ENCODE measurements at regions not wholly inside any gene's neighbourhood (a gene's known extent, or its start where the extent isn't known, plus 50 kb on each side); places are given as distances from the start of the nearest gene placed in this dataset.

- H3K27ac ChIP-seq (ENCODE audit: poor library complexity, severe bottlenecking), result no peak overlapping the region
- DNase-seq (ENCODE audit: low spot score) (no peak), ATAC-seq (ENCODE audit: low read depth) (no peak)
- no peaks in the 10 kb centered on the region for H3K9me3 ChIP-seq (ENCODE audit: severe bottlenecking)
- H3K36me3 ChIP-seq (ENCODE audit: low read depth), result no peaks in the 10 kb centered on the region
- no peaks in the 10 kb centered on the region for H3K4me1 ChIP-seq (ENCODE audit: insufficient read depth, poor library complexity, severe bottlenecking)
- TF ChIP-seq CTCF (IDR thresholded peaks at IDR 0.05; ENCODE audit: poor library complexity, severe bottlenecking), result no peak
- H3K27me3 ChIP-seq (ENCODE audit: insufficient read depth, poor library complexity, severe bottlenecking), result no peaks in the 10 kb centered on the region
- H3K4me3 ChIP-seq (ENCODE audit: severe bottlenecking), result no peak overlapping the region
Measured at GRCh38 chr2:153710128-153710527, 161.6 kb upstream of the GALNT13 start.

- Histone ChIP-seq H3K27ac (ENCODE audit: poor library complexity, severe bottlenecking) (no peak overlapping the region), H3K27me3 (ENCODE audit: insufficient read depth, poor library complexity, severe bottlenecking) (no peaks in the 10 kb centered on the region), H3K4me3 (ENCODE audit: severe bottlenecking) (no peak overlapping the region), H3K9me3 (ENCODE audit: severe bottlenecking) (no peaks in the 10 kb centered on the region), H3K4me1 (ENCODE audit: insufficient read depth, poor library complexity, severe bottlenecking) (no peaks in the 10 kb centered on the region), H3K36me3 (ENCODE audit: low read depth) (no peaks in the 10 kb centered on the region)
- no peak for TF ChIP-seq CTCF (IDR thresholded peaks at IDR 0.05; ENCODE audit: poor library complexity, severe bottlenecking)
- ATAC-seq (ENCODE audit: low read depth) (no peak), DNase-seq (ENCODE audit: low spot score) (no peak)
Measured at GRCh38 chr2:153715218-153715850, 156.4 kb upstream of the GALNT13 start.

GRCh38 chr2:153717060-153717459 lies 154.7 kb upstream of the GALNT13 start:
- Histone ChIP-seq H3K4me1 (ENCODE audit: insufficient read depth, poor library complexity, severe bottlenecking) (no peaks in the 10 kb centered on the region), H3K27me3 (ENCODE audit: insufficient read depth, poor library complexity, severe bottlenecking) (no peaks in the 10 kb centered on the region), H3K36me3 (ENCODE audit: low read depth) (no peaks in the 10 kb centered on the region), H3K27ac (ENCODE audit: poor library complexity, severe bottlenecking) (no peak overlapping the region), H3K4me3 (ENCODE audit: severe bottlenecking) (no peak overlapping the region), H3K9me3 (ENCODE audit: severe bottlenecking) (no peaks in the 10 kb centered on the region)
- no peak for DNase-seq (ENCODE audit: low spot score)
- ATAC-seq (ENCODE audit: low read depth), result no peak
- no peak for TF ChIP-seq CTCF (IDR thresholded peaks at IDR 0.05; ENCODE audit: poor library complexity, severe bottlenecking)

GRCh38 chr2:153739394-153739793 lies 132.3 kb upstream of the GALNT13 start:
- Histone ChIP-seq H3K27me3 (ENCODE audit: insufficient read depth, poor library complexity, severe bottlenecking) (no peaks in the 10 kb centered on the region), H3K36me3 (ENCODE audit: low read depth) (no peaks in the 10 kb centered on the region), H3K4me1 (ENCODE audit: insufficient read depth, poor library complexity, severe bottlenecking) (no peaks in the 10 kb centered on the region), H3K9me3 (ENCODE audit: severe bottlenecking) (no peaks in the 10 kb centered on the region), H3K27ac (ENCODE audit: poor library complexity, severe bottlenecking) (no peak overlapping the region), H3K4me3 (ENCODE audit: severe bottlenecking) (no peak overlapping the region)
- TF ChIP-seq CTCF (IDR thresholded peaks at IDR 0.05; ENCODE audit: poor library complexity, severe bottlenecking), result no peak
- no peak for ATAC-seq (ENCODE audit: low read depth)
- no peak for DNase-seq (ENCODE audit: low spot score)

- H3K9me3 ChIP-seq (ENCODE audit: severe bottlenecking), result no peaks in the 10 kb centered on the region
- no peaks in the 10 kb centered on the region for H3K36me3 ChIP-seq (ENCODE audit: low read depth)
- no peaks in the 10 kb centered on the region for H3K27me3 ChIP-seq (ENCODE audit: insufficient read depth, poor library complexity, severe bottlenecking)
- H3K27ac ChIP-seq (ENCODE audit: poor library complexity, severe bottlenecking), result no peak overlapping the region
- ATAC-seq (ENCODE audit: low read depth) (no peak), DNase-seq (ENCODE audit: low spot score) (no peak)
- no peak for TF ChIP-seq CTCF (IDR thresholded peaks at IDR 0.05; ENCODE audit: poor library complexity, severe bottlenecking)
- H3K4me3 ChIP-seq (ENCODE audit: severe bottlenecking), result no peak overlapping the region
- no peaks in the 10 kb centered on the region for H3K4me1 ChIP-seq (ENCODE audit: insufficient read depth, poor library complexity, severe bottlenecking)
Measured at GRCh38 chr2:153761936-153762335, 109.8 kb upstream of the GALNT13 start.
